HG03097 (cell line): ENCODE measurements at regions not wholly inside any gene's neighbourhood (a gene's known extent, or its start where the extent isn't known, plus 50 kb on each side); places are given as distances from the start of the nearest gene placed in this dataset.
"Not testable (repeated sequence)": the region's sequence is repeated elsewhere in the genome, so short reads cannot be mapped to it uniquely, and the experiment has no call there.

Source experiments
- ATAC-seq: cut with Tn5 transposase; IDR thresholded peaks from one replicate; pipeline ENCODE4 v1.9.1; 2021; ENCODE audit not compliant: unreplicated experiment, low FRiP score

DNA sequence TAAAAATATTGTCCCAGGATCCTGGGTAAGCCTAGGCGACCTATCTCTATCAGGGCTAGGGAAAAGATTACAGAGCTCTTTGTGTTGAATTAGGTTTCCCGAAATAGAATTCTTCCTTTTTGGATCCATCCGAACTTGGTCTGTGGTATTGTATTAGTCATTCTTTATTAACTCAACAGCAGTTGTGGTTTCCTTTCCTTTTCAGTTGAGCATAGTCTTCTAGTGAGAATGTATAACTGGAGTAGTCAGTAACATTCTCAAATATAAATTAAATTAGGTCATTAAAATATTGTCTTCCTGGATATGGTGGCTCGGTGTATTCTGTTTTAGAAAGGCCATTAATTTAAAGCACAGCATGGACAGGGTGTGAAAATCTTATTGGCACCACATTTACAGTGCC, 520.4 kb downstream of the NLGN4X start:
- no peak for ATAC-seq

DNA sequence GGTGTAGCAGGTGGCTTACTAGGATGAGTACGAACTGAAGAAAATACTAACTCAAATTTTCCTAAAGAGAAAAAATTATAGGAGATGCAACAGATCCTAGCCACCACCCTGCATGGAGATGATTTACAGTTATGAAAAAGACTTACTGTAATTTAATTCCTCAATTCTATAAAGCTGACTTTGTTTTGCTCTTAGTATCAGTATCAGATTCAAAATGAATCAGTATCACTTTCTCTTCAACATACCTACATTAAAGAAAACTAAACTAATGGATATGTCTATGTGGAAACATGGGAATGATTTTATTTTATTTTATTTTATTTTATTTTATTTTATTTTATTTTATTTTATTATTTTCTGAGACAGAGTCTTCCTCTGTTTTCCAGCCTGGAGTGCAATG, 525.8 kb downstream of the NLGN4X start:
- ATAC-seq = no peak

DNA sequence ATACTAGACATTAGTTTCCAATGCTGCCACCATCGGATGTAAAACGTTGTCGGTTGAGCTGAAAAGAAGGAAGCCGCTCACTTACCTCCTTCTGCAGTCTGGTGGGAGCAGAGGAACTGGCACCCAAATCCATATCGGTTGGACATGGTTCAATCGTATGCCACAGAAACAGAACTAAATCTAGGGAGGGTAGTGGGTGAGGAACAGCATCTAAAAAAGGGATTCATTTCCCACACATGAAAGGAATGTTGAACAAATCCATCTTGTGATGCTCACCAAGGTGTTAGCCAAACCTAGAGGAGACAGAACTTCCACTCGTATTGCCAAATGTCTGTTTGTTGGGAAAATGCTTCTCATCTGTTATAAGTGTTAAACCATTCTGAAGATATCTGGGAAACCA, 532.7 kb downstream of the NLGN4X start:
- ATAC-seq = no peak

DNA sequence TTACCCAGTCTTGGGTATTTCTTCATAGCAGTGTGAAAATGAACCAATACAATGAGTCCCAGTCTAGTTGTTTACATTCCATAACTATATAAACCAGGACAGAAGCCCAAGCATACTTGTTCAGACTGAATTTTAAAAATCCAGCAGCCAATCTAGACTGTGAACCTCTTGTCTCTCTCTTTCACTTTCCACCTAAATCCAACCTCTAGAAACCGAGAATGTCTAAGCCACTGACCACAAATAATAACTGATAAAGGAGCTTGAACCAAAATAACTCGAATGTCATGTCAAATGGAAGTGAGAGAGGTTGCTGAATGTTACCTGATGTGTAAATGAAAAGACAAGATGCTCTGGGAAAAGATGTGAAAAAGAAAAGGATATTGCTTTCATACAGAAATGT, 544.7 kb downstream of the NLGN4X start:
- no peak for ATAC-seq

DNA sequence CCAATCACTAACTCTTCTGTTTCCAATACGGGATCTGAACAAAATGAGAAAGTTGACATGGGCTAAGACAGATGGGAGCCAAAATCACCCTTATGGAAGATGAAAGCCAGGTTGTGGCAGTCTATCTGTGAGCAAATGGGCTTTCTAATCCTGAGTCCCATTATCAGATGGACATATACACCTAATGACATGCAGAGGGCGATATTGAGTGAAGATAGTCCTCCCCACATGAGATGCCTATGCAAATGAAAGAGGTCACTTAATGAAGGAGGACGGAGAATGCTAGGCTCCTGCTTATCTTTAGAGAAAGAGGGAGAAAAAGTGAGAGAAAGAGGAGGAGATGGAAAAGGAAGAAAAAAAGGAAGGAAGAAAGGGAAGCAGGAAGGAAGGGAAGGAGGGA, 547.5 kb downstream of the NLGN4X start:
- ATAC-seq = no peak

DNA sequence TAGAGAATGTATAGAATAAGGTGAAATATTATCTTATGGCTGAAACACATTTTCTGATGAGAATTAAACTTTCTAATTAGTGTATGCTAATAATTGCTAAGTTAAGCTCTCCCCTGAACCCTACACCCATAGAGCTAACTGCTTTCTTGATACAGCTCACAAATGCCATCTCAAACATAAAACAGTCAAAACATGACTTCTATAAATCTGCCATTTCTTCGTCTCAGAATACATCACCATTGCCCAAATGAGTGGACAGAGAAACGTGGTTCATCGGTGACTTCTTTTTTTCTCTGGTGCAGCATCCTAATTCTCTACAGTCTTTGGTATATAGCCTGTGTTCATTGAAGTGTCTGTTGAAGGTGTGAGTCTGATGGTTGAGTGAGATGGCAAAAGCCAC, 554.6 kb downstream of the NLGN4X start:
- no peak for ATAC-seq

DNA sequence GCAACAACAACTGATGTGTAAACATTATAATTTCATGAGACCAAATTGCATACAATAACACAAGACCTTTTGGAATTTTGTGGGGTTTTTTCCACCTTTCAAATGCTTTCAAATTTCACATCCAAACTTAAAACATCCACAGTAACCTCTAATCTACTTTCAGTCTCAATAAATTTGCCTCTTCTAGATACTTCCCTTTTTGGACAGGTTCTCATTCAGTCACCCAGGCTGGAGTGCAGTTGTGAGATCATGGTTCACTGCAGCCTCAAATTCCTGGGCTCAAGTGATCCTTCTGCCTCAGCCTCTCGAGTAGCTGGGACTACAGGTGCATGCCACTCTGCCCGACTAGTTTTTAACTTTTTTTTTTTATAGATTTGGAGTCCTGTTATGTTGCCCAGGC, 556.6 kb downstream of the NLGN4X start:
- ATAC-seq = no peak

DNA sequence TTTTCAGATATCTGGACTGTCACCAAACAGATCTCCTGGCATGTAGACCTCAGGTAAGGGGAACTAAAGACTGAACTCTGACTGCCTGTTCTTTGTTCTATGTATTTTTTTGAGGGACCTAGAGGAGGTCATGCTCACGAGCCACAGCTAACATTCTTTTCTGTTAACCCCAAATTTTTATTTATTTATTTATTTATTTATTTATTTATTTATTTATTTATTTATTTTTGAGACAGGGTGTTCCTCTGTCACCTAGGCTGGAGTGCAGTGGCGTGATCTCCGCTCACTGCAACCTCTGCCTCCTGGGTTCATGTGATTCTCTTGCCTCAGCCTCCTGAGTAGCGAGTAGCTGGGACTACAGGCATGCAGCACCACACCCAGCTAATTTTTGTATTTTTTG, 562.0 kb downstream of the NLGN4X start:
- not testable (repeated sequence) for ATAC-seq

DNA sequence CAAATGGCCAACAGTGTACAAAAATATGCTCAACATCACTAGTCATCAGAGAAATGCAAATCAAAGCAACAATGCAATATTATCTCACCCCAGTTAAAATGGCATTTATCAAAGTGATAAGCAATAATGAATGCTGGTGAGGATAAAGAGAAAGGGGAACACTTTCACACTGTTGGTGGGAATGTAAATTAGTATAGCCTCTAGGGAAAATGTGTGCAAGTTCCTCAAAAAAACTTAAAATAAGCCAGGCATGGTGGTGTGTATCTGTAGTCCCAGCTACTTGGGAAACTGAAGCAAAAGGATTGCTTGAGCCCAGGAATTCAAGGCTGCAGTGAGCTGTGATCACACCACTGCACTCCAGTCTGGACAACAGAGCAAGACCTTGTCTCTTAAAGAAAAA, 572.1 kb downstream of the NLGN4X start:
- ATAC-seq = no peak

DNA sequence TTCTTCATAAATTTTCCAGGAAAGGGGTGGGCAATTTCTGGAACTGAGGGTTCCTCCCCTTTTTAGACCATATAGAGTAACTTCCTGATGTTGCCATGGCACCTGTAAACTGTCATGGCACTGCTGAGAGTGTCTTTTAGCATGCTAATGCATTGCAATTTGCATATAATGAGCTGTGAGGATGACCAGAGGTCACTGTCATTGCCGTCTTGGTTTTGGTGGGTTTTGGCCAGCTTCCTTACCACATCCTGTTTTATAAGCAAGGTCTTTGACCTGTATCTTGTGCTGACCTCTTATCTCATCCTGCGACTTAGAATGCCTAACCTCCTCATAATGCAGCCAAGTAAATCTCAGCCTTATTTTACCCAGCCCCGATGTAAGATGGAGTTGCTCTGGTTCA, 577.8 kb downstream of the NLGN4X start:
- ATAC-seq = no peak

DNA sequence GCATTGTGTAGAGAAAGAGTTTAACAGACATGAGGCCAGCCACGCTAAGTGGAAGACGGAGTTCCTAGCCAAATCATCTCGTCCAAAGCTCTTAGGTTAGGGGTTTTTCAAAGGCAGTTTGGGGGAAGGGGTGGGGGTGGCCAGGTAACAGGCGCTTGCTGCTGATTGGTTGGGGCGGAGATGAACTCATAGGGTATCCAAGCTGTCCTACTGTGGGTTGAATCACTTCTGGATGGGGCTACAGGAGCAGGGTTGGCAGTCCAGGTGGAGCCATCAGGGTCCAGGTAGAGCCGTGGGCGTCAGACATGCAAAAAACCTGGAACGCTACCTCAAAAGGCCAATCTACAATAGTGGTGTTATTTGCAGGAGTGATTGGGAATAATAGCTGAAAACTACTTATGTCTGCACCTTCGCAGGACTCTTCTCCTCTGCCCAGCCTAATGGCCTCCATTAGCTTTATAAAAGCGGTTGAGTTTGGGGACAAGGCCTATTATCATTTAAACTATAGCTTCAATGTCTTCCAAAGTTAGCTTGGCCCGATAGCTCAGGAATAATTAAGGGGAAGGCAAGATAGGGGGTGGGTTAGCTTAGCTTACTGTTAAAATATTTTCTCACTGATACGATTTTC, 579.6 kb downstream of the NLGN4X start:
- no peak for ATAC-seq

DNA sequence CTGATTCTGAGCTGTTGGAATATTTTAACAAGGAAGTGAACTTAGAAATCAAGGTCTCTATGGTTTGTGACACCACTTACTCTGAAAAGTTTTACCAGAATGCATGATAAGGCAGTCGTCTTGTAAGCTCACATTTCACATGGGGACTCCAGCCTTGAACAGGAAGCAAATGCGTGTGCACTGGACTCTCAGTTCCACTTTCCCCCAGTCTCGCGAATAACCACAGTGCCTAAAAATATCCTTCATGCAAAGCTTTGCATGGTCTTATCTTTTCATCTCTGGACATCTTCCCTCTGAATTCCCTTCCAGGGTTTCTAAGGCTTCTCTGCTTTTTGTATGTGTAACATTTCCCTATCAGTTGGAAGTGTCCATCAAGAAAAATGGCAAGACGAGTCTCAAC, 581.8 kb downstream of the NLGN4X start:
- peak; percentile 93 for ATAC-seq

DNA sequence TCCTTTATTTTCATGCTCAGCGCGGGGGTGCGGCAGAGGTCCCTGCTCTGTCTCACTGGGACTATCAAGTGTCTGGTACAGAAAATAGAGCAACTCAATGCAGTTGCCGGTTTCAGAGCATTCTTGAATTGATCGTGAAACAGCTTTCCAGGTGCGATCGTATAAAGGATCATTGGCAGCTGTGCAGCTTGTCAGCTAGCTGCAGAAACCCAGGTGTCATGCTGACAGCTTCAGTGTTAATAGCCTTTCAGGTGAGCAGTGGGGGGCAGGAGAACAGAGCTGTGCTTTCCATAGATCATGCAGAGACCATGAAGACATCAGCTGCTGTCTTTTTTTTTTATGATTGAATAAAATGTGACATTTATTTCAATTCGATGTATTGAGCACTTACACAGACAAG, 583.9 kb downstream of the NLGN4X start:
- no peak for ATAC-seq

DNA sequence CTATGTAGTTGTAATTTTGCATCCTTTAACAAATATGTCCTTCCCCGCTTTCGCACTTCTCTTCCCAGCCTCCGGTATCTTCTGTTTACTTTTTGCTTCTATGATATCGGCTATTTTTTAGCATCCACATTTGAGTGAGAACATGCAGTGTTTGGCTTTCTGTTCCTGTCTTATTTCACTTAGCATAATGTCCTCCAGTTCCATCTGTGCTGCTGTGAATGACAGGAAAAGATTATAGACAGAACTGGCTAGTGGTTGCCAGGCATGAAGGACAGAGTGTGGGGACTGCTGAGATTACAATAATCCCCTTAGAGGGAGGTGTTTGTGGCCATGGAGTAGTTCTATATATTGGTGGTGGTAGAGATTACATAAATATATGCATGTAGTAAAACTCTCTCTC, 588.6 kb downstream of the NLGN4X start:
- no peak for ATAC-seq

DNA sequence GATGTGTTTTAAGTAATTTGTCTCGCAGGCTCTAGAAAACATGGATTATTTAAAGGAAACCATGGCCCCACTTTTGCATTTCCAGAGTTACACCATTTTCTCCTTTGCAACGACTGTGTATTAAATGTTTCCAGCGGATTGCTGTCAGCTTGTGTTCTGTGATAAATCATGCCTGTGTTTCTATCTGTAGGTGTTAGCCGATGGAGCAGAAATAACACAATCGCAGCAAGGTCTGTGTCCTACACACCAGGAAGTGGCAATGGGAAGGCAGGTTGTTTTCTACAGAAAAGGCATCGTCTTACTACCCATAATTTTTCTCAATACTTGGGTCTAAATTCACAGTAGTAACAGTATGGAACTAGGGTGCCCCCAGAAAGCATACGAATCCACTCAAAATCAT, 590.1 kb downstream of the NLGN4X start:
- ATAC-seq = no peak

DNA sequence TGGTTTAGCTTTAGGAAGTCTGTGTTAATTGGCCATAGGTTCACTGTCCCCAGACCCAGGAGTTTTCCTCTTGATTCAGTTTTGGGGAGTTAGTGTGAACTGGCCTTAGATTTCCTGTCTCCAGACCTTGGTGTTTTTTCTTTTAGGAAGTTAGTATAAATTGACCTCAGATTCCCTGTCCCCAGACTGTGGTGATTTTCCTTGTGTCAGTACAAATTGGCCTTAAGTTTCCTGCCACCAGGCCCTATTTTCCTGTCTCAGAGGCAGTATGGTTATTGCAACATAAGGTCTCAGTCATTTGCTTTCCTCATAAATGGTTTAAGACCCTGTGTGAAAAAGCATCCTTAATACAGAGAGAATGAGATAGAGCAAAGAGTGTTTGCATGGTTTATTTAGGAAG, 595.8 kb downstream of the NLGN4X start:
- no peak for ATAC-seq

DNA sequence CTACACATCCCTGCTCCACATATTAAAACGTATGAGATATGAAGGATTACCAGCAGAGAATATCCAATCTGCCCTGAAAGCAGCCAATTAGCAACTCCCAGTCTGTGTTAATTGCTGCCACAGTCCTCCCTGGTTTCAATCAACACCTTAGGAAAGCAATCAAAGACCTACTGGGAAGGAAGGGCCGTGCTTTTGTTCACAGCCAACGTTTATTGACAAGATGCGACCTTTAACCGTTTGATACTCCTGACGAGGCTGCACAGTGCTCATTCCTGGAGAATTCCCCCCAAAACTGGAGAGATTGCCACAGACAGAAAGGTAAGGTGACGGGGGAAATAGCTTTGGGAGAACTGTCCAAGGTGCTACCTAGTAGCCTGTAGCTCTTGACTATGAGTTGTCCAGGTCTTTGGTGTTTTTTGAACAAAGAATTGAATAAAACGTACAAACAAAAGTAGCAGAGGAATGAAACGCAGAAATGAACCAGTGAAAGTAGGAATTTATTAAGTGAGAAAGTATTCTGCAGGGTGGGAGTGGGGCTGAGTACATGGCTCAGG, 596.5 kb downstream of the NLGN4X start:
- no peak for ATAC-seq

DNA sequence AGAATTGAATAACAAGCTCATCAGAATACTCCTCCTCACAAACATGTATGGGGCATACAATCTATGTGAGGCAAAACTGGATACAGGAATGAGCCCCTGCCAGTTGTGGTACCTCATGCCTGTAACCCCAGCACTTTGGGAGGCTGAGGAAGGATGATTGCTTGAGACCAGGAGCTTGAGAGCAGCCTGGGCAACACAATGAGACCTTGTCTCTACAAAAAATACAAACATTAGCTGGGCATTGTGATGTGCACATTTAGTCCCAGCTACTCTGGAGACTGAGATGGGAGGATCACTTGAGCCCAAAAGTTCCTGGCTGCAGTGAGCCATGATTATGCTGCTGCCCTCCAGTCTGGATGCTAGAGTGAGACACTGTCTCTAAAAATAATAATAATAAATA, 611.0 kb downstream of the NLGN4X start:
- no peak for ATAC-seq

DNA sequence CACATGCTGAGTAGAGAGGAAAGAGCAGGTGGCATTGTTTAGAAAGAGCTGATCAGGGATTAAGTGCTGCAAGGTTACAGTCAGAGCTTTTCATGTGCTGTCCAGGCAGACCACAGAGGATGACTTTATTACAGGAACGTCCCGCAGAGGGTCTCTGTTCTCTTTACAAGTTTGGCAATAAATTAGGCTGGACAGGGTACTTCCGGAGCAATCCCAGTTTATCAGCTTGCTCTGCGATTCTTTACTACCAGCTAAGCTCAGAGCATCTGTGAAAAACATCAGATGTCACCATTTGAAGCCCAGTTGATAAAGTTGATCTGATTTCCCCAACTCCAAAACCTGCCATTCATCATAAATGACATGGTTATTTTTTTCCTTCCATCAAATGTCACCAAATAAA, 633.1 kb downstream of the NLGN4X start:
- no peak for ATAC-seq

DNA sequence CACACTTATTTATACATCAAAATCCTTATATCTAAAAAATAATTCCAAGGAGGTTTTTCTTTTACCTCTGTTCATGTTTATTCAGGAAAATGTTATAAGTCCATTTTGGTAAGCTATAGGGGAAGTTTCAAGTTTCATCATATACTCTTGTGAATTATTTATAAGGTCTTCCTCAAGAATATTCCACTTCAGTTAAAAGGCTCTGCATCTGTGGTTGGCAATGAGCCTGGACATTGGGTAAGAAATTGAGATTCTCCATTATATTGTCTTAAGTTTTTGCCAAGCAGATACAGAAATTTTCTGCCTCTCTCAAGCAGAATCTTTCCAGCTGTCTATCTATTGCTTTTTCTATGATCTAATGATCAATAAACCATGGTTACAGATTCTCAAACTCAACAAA, 641.9 kb downstream of the NLGN4X start:
- ATAC-seq = no peak

DNA sequence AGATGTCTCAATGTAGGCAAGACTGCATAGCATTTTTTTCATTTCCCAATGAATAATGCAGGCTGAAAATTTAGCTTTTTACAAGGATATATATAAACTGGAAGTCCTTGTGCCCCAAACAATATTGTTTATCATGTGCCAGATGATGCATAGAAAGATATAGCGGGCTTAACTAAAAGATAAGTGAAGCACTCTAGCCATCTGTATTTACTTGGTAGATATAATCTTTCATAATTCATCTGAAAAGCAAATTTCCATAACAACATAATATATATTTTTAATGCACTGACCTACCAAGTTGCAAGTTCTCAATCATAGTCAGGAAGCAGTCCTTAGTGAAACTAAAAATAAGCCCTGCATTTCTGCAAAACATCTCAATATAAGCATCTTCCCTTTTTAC, 653.3 kb downstream of the NLGN4X start:
- no peak for ATAC-seq

DNA sequence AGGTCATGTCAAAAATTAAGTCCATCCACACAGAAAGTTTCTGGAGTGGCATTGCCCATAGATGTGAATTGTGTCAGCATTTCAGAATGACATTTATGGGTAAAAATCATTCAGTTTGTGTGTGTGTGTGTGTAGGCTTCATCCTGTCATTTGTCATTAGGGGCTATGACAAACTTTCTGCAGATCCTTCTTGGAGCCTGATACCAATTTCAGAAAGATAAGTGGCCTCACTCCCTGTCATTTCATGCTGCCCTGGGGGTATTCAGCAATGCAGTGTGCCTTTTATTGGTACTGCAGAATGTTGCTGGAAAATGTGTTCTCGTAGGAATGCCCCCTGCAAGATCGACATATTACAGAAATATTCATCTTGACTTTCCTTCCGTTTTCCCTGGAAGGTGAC, 659.7 kb downstream of the NLGN4X start:
- ATAC-seq = no peak

DNA sequence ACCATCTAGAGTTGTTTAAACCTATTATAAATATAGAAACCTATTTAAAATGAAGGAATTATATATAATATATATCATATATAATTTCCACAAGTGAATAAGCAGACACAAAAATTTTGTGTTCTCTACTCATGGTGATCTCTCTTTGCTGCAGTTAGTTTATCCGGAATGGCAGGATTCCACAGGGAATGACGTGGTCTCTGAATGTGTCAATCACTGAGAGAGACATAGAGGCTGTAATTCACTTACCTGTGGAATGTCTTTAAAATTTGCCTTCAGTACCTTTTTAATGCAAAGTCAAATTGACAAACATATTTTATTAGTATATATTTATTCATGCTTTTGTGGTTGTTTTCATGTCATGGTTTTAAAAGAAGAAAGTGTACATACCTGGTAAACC, 669.3 kb downstream of the NLGN4X start:
- no peak for ATAC-seq
